ENCODE measurements at regions not wholly inside any gene's neighbourhood (a gene's known extent, or its start where the extent isn't known, plus 50 kb on each side); places are given as distances from the start of the nearest gene placed in this dataset.

- CTCF ChIA-PET = no interaction called here
- no peaks in the 10 kb centered on the region for H3K4me1 ChIP-seq (ENCODE audit: control insufficient read depth, extremely low read depth, insufficient read depth, low read length)
- no peak overlapping the region for H3K27ac ChIP-seq (ENCODE audit: insufficient read depth, low read depth, low read length)
- DNase-seq (ENCODE audit: low read depth, low spot score) (no peak), FAIRE-seq (no peak)
- no TSS peak for BruUV-seq (replicated peaks)
- no peak overlapping the region for H3K4me2 ChIP-seq (ENCODE audit: insufficient read depth, low read length)
- intact Hi-C loops (cut with micrococcal nuclease) (no loop called here), dilution Hi-C loops (cut with MboI; ENCODE audit: extremely low pct_ligation_motif_present, low sequenced_read_pairs) (no loop called here)
- H3K4me3 ChIP-seq (replicated peaks in 1 of 3; ENCODE audit: insufficient read depth in 1 of 3, low read depth in 1 of 3, low read length in 3 of 3) = no peak overlapping the region
- H2AFZ ChIP-seq (ENCODE audit: low read depth, low read length) = no peak overlapping the region
- H4K20me1 ChIP-seq (replicated peaks; ENCODE audit: control insufficient read depth, extremely low read depth, insufficient read depth, low read length) = no peaks in the 10 kb centered on the region
- no peaks in the 10 kb centered on the region for H3K27me3 ChIP-seq (ENCODE audit: control insufficient read depth in 2 of 2, insufficient read depth in 2 of 2, low read length in 2 of 2)
- no peaks in the 10 kb centered on the region for H3K79me2 ChIP-seq (ENCODE audit: control insufficient read depth, insufficient read depth, low read length)
- H3K9me3 ChIP-seq (replicated peaks; ENCODE audit: control insufficient read depth, insufficient read depth, low read length) = no peaks in the 10 kb centered on the region
- H3K9ac ChIP-seq (replicated peaks; ENCODE audit: extremely low read depth, insufficient read depth, low read length) = no peak overlapping the region
- POLR2A ChIA-PET = no interaction called here
- H3K9me1 ChIP-seq (replicated peaks; ENCODE audit: control insufficient read depth, extremely low read depth, insufficient read depth, low read length) = no peaks in the 10 kb centered on the region
- no peak for TF ChIP-seq JUN (IDR thresholded peaks at IDR 0.05; ENCODE audit: borderline replicate concordance, insufficient read depth, insufficient read length, low read depth)
- no peak for TF ChIP-seq MYC (IDR thresholded peaks at IDR 0.05; ENCODE audit: low read depth, low read length)
- no peak for TF ChIP-seq GATA2 (IDR thresholded peaks at IDR 0.05; ENCODE audit: insufficient read depth, insufficient read length, low read depth, low read length)
- TF ChIP-seq FOS (IDR thresholded peaks at IDR 0.05; ENCODE audit: borderline replicate concordance, insufficient read depth, low read length) = no peak
- no peak for TF ChIP-seq EZH2 (IDR thresholded peaks at IDR 0.05; ENCODE audit: borderline replicate concordance, low read depth, low read length, severe bottlenecking)
- no peak for TF ChIP-seq POLR2A (IDR thresholded peaks at IDR 0.05; ENCODE audit: low read depth, low read length)
- no peak for TF ChIP-seq CTCF (IDR thresholded peaks at IDR 0.05; ENCODE audit: extremely low read depth in 1 of 2, insufficient read depth in 1 of 2, low read depth in 1 of 2, low read length in 2 of 2)
- no peak for TF ChIP-seq MAX (IDR thresholded peaks at IDR 0.05; ENCODE audit: insufficient read depth, insufficient read length)
- no peak for TF ChIP-seq POLR2AphosphoS5 (IDR thresholded peaks at IDR 0.05; ENCODE audit: insufficient read depth, low read depth, low read length)
- H3K36me3 ChIP-seq (ENCODE audit: control insufficient read depth in 2 of 2, extremely low read depth in 1 of 2, insufficient read depth in 2 of 2, low read length in 2 of 2) = no peaks in the 10 kb centered on the region
Measured at GRCh38 chr5:104914536-104915070, 1352.0 kb upstream of the NUDT12 start.

Data from endothelial cell of umbilical vein (primary cell).